GM18868 (cell line): ENCODE measurements at regions not wholly inside any gene's neighbourhood (a gene's known extent, or its start where the extent isn't known, plus 50 kb on each side); places are given as distances from the start of the nearest gene placed in this dataset.

ENCODE experiments used
- ATAC-seq: cut with Tn5 transposase; IDR thresholded peaks from one replicate; pipeline ENCODE4 v1.9.1; 2021; ENCODE audit warnings: mild to moderate bottlenecking, moderate library complexity; ENCODE audit not compliant: unreplicated experiment

- ATAC-seq: no peak
Observed at GRCh38 chr12:124460771-124461170, 106.6 kb downstream of the NCOR2 start.

GRCh38 chr12:124459852-124460645, 107.4 kb downstream of the NCOR2 start:
- no peak for ATAC-seq

GRCh38 chr12:124458992-124459851, 108.2 kb downstream of the NCOR2 start:
- ATAC-seq: no peak

- ATAC-seq: no peak
Observed at GRCh38 chr12:124458220-124458991, 109.0 kb downstream of the NCOR2 start.

GRCh38 chr12:124457287-124458219, 109.9 kb downstream of the NCOR2 start:
- peak; percentile 54 for ATAC-seq

GRCh38 chr12:124456652-124457152, 110.7 kb downstream of the NCOR2 start:
- peak; percentile 17 for ATAC-seq

GRCh38 chr12:124456133-124456651, 111.2 kb downstream of the NCOR2 start:
- ATAC-seq: no peak

- no peak for ATAC-seq
Observed at GRCh38 chr12:124455336-124455735, 112.1 kb downstream of the NCOR2 start.

- no peak for ATAC-seq
Observed at GRCh38 chr12:124454735-124455134, 112.7 kb downstream of the NCOR2 start.

GRCh38 chr12:124454352-124454725, 113.1 kb downstream of the NCOR2 start:
- ATAC-seq: no peak

GRCh38 chr12:124453419-124454351, 113.7 kb downstream of the NCOR2 start:
- ATAC-seq: peak; percentile 77

GRCh38 chr12:124452576-124453331, 114.7 kb downstream of the NCOR2 start:
- ATAC-seq: no peak

- no peak for ATAC-seq
Observed at GRCh38 chr12:124451637-124452243, 115.7 kb downstream of the NCOR2 start.

- no peak for ATAC-seq
Observed at GRCh38 chr12:124451016-124451415, 116.4 kb downstream of the NCOR2 start.

- no peak for ATAC-seq
Observed at GRCh38 chr12:124450376-124450750, 117.0 kb downstream of the NCOR2 start.

GRCh38 chr12:124449623-124450375, 117.6 kb downstream of the NCOR2 start:
- no peak for ATAC-seq
